Activated CD4-positive, alpha-beta T cell treated with anti-CD3 and anti-CD28 coated beads, Interleukin-2, amount 50 U/mL, for 4 hours (primary cell): ENCODE measurements at regions not wholly inside any gene's neighbourhood (a gene's known extent, or its start where the extent isn't known, plus 50 kb on each side); places are given as distances from the start of the nearest gene placed in this dataset.

Experiments
- DNase-seq, 2 experiments: peaks; one replicate each; pipeline ENCODE4 v3.0.0-alpha.2; 2020

GRCh38 chr18:76113101-76113500 lies 381.9 kb downstream of the ZNF516 start:
- DNase-seq: no peak

- DNase-seq: no peak
Observed at GRCh38 chr18:76102626-76103025, 392.4 kb downstream of the ZNF516 start.

- no peak for DNase-seq
Observed at GRCh38 chr18:76102156-76102555, 392.9 kb downstream of the ZNF516 start.

GRCh38 chr18:76099931-76100457 lies 395.0 kb downstream of the ZNF516 start:
- no peak for DNase-seq

GRCh38 chr18:76098674-76099411 lies 396.2 kb downstream of the ZNF516 start:
- no peak for DNase-seq

- no peak for DNase-seq
Observed at GRCh38 chr18:76081536-76081935, 413.5 kb downstream of the ZNF516 start.

GRCh38 chr18:76080430-76080829 lies 414.6 kb downstream of the ZNF516 start:
- no peak for DNase-seq

- DNase-seq: no peak
Observed at GRCh38 chr18:76075777-76076176, 419.3 kb downstream of the ZNF516 start.

- no peak for DNase-seq
Observed at GRCh38 chr18:76064998-76065397, 430.0 kb downstream of the ZNF516 start.

GRCh38 chr18:76058146-76058545 lies 436.9 kb downstream of the ZNF516 start:
- no peak for DNase-seq

- no peak for DNase-seq
Observed at GRCh38 chr18:76057386-76057785, 437.7 kb downstream of the ZNF516 start.

GRCh38 chr18:76056471-76057110 lies 438.5 kb downstream of the ZNF516 start:
- no peak for DNase-seq

GRCh38 chr18:76055578-76055977 lies 439.5 kb downstream of the ZNF516 start:
- no peak for DNase-seq

GRCh38 chr18:76055025-76055424 lies 440.0 kb downstream of the ZNF516 start:
- DNase-seq: no peak

GRCh38 chr18:76054156-76054555 lies 440.9 kb downstream of the ZNF516 start:
- DNase-seq: no peak

GRCh38 chr18:76053551-76053950 lies 441.5 kb downstream of the ZNF516 start:
- no peak for DNase-seq

- DNase-seq: no peak
Observed at GRCh38 chr18:76052227-76052595, 442.8 kb downstream of the ZNF516 start.

- no peak for DNase-seq
Observed at GRCh38 chr18:76051396-76052226, 443.4 kb downstream of the ZNF516 start.

- DNase-seq: no peak
Observed at GRCh38 chr18:76046221-76046620, 448.8 kb downstream of the ZNF516 start.

GRCh38 chr18:76042511-76042910 lies 452.5 kb downstream of the ZNF516 start:
- DNase-seq: no peak

- no peak for DNase-seq
Observed at GRCh38 chr18:76018210-76018609, 476.8 kb downstream of the ZNF516 start.

GRCh38 chr18:76013057-76013456 lies 482.0 kb downstream of the ZNF516 start:
- DNase-seq: no peak

GRCh38 chr18:76005632-76006208 lies 489.3 kb downstream of the ZNF516 start:
- no peak for DNase-seq
